Memory B cell (primary cell): ENCODE measurements at regions not wholly inside any gene's neighbourhood (a gene's known extent, or its start where the extent isn't known, plus 50 kb on each side); places are given as distances from the start of the nearest gene placed in this dataset.

Experiments used
- ATAC-seq: fragments of 150-1000 bp; cut with Tn5 transposase; 2 replicates; pipeline ENCODE4 v1.10.0; 2021; ENCODE audit warnings: low read depth, mild to moderate bottlenecking, moderate library complexity
- DNase-seq, 2 donors: peaks; one replicate each; pipeline ENCODE4 v3.0.0; 2022; ENCODE audit warnings: low spot score in 2 of 2
- H3K27ac Mint-ChIP-seq: one replicate; pipeline ENCODE4 v1.8.0; 2022; ENCODE audit warnings: mild to moderate bottlenecking, moderate library complexity, mixed read lengths
- H3K27me3 Mint-ChIP-seq: one replicate; pipeline ENCODE4 v1.8.0; 2022; ENCODE audit warnings: mixed read lengths
- H3K36me3 Mint-ChIP-seq: one replicate; pipeline ENCODE4 v1.8.0; 2022; ENCODE audit warnings: mild to moderate bottlenecking, mixed read lengths
- H3K4me1 Mint-ChIP-seq: one replicate; pipeline ENCODE4 v1.8.0; 2022; ENCODE audit warnings: mixed read lengths
- H3K4me3 Mint-ChIP-seq: one replicate; pipeline ENCODE4 v1.8.0; 2022; ENCODE audit warnings: mild to moderate bottlenecking, moderate library complexity, mixed read lengths
- H3K9me3 Mint-ChIP-seq: one replicate; pipeline ENCODE4 v1.8.0; 2022; ENCODE audit warnings: mixed read lengths

GRCh38 chrX:39996536-39996935 is 101.2 kb downstream of the BCOR start:
- H3K27me3 Mint-ChIP-seq, result peaks cover 3% of the 10 kb centered on the region
- no peak overlapping the region for H3K4me3 Mint-ChIP-seq
- ATAC-seq, result no peak
- no peaks in the 10 kb centered on the region for H3K36me3 Mint-ChIP-seq
- DNase-seq, result no peak
- peaks cover 2% of the 10 kb centered on the region for H3K4me1 Mint-ChIP-seq
- H3K9me3 Mint-ChIP-seq, result no peaks in the 10 kb centered on the region
- no peak overlapping the region for H3K27ac Mint-ChIP-seq

- Mint-ChIP-seq H3K4me3 (no peak overlapping the region), H3K27ac (no peak overlapping the region), H3K27me3 (peaks cover 2% of the 10 kb centered on the region), H3K4me1 (peaks cover 2% of the 10 kb centered on the region), H3K36me3 (no peaks in the 10 kb centered on the region), H3K9me3 (no peaks in the 10 kb centered on the region)
- ATAC-seq (no peak), DNase-seq (no peak)
Observed at GRCh38 chrX:39998636-39999406, 98.9 kb downstream of the BCOR start.
